Thyroid gland (tissue), 4 donors: ENCODE measurements at regions not wholly inside any gene's neighbourhood (a gene's known extent, or its start where the extent isn't known, plus 50 kb on each side); places are given as distances from the start of the nearest gene placed in this dataset.

Experiments used
- DNase-seq, 2 donors: peaks; one replicate each; pipeline ENCODE4 v3.0.0-alpha.2; 2019
- H3K27ac ChIP-seq, 3 donors: fragments of 200-600 bp; sonication (generic); 1 replicate in 2 of 3; 2 replicates in 1 of 3; pipeline ENCODE4 v1.5.1; 2016 to 2019; ENCODE audit warnings: mild to moderate bottlenecking in 1 of 3, moderate library complexity in 1 of 3
- H3K27me3 ChIP-seq: fragments of 200-600 bp; sonication (generic); one replicate; pipeline ENCODE4 v1.5.1; 2019
- H3K36me3 ChIP-seq, 2 donors: fragments of 200-600 bp; sonication (generic); one replicate each; pipeline ENCODE4 v1.5.1; 2016 to 2019
- H3K4me1 ChIP-seq, 2 donors: fragments of 200-600 bp; sonication (generic); one replicate each; pipeline ENCODE4 v1.5.1; 2017 to 2019
- H3K4me3 ChIP-seq, 3 donors: fragments of 200-600 bp; sonication (generic); replicated peaks in 1 of 3; 1 replicate in 2 of 3; 2 replicates in 1 of 3; pipeline ENCODE4 v1.5.1; 2016; ENCODE audit warnings: mild to moderate bottlenecking in 1 of 3
- H3K9me3 ChIP-seq: fragments of 200-600 bp; sonication (generic); one replicate; pipeline ENCODE4 v1.5.1; 2017
- CTCF ChIP-seq, 6 experiments: fragments of 200-600 bp in 3 of 6; fragments of 450-650 bp in 3 of 6; sonication (generic) in 3 of 6; IDR thresholded peaks; one replicate each; pipeline ENCODE4 v1.5.1; 2016 to 2019; ENCODE audit warnings: antibody characterized with exemption in 6 of 6, mild to moderate bottlenecking in 2 of 6, inconsistent platforms in 1 of 6, moderate library complexity in 1 of 6
- POLR2A ChIP-seq, 2 donors: fragments of 450-650 bp; IDR thresholded peaks; one replicate each; pipeline ENCODE4 v1.6.1; 2017; ENCODE audit warnings: antibody characterized with exemption in 2 of 2, mild to moderate bottlenecking in 2 of 2, moderate library complexity in 1 of 2
- WGBS, 2 donors: methylation state at CpG; one replicate each; pipeline ENCODE4 v1.1.5; 2017; 5-methylcytosine and 5-hydroxymethylcytosine counted together
- intact Hi-C: fragments of 100-400 bp; cut with DNase I; formaldehyde crosslinking; loops from one replicate; pipeline ENCODE4 v1.15.1; 2023

DNA sequence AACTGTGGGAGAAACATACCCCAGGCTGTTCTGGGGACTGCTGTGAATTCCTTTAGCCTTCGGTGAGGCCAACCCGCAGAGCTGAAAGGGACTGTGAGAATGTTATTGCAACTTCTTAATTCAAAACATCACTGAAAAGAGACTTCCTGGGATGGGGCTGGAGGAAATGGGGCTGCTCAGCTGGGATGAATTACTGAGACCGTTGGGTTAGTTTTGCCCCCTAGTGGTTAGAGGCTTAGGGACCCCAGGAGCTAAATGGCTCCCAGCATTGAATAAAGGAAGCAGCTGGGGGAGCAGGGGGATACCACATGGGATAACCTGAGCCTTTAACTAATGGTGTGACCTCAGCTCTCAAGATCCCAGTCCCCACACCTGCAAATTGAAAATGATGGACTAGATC lies 941.1 kb upstream of the FANCL start:
- intact Hi-C loops, result no loop called here
- no peak overlapping the region for H3K4me3 ChIP-seq
- H3K27me3 ChIP-seq, result no peaks in the 10 kb centered on the region
- no peaks in the 10 kb centered on the region for H3K4me1 ChIP-seq
- 2 to 10% methylated on average over 2 to 3 of the region's 3 CpGs for WGBS, 2 donors
- DNase-seq, result no peak
- no peak overlapping the region for H3K27ac ChIP-seq
- no peaks in the 10 kb centered on the region for H3K9me3 ChIP-seq
- no peak for TF ChIP-seq POLR2A (IDR thresholded peaks at IDR 0.05)
- no peak for TF ChIP-seq CTCF (IDR thresholded peaks at IDR 0.05)
- H3K36me3 ChIP-seq, result no peaks in the 10 kb centered on the region

GRCh38 chr2:59181347-59181746 lies 940.2 kb upstream of the FANCL start:
- Histone ChIP-seq H3K27ac (no peak overlapping the region), H3K27me3 (no peaks in the 10 kb centered on the region), H3K4me1 (no peaks in the 10 kb centered on the region), H3K36me3 (no peaks in the 10 kb centered on the region), H3K9me3 (no peaks in the 10 kb centered on the region), H3K4me3 (no peak overlapping the region)
- intact Hi-C loops, result no loop called here
- no peak for TF ChIP-seq POLR2A (IDR thresholded peaks at IDR 0.05)
- no peak for TF ChIP-seq CTCF (IDR thresholded peaks at IDR 0.05)
- no peak for DNase-seq
- WGBS, 2 donors, result 50 to 72% methylated on average over 2 of the region's 2 CpGs

DNA sequence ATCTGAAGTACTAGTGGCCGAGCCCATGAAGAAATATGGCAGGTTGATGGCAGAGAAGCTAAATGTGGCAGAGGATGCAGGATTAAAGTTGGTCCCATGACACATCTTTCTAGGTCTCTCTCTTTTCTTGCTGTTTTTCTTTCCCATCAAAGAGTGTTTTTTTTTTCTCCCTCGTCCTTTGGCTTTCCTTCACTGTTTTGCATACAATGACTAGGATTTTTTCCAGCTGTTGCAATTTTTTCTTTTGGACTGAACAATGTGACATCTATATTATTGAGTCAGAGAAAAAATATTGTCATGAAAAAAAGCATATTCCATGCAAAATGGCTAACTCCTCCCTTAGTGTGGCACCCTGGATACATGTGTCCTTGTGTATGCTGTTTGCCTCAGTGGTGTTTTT lies 939.5 kb upstream of the FANCL start:
- Histone ChIP-seq H3K9me3 (no peaks in the 10 kb centered on the region), H3K4me1 (no peaks in the 10 kb centered on the region), H3K27me3 (no peaks in the 10 kb centered on the region), H3K4me3 (no peak overlapping the region), H3K36me3 (no peaks in the 10 kb centered on the region), H3K27ac (no peak overlapping the region)
- no peak for DNase-seq
- WGBS, 2 donors, result 52 to 62% methylated on average over 2 of the region's 2 CpGs
- TF ChIP-seq CTCF (IDR thresholded peaks at IDR 0.05) (no peak), POLR2A (IDR thresholded peaks at IDR 0.05) (no peak)
- intact Hi-C loops, result no loop called here

GRCh38 chr2:59180111-59180510 lies 939.0 kb upstream of the FANCL start:
- Histone ChIP-seq H3K27me3 (no peaks in the 10 kb centered on the region), H3K9me3 (no peaks in the 10 kb centered on the region), H3K36me3 (no peaks in the 10 kb centered on the region), H3K27ac (no peak overlapping the region), H3K4me1 (no peaks in the 10 kb centered on the region), H3K4me3 (no peak overlapping the region)
- DNase-seq, result no peak
- TF ChIP-seq POLR2A (IDR thresholded peaks at IDR 0.05) (no peak), CTCF (IDR thresholded peaks at IDR 0.05) (no peak)
- 88 to 93% methylated on average over 6 of the region's 6 CpGs for WGBS, 2 donors
- intact Hi-C loops, result no loop called here

- TF ChIP-seq POLR2A (IDR thresholded peaks at IDR 0.05) (no peak), CTCF (IDR thresholded peaks at IDR 0.05) (no peak)
- Histone ChIP-seq H3K27ac (no peak overlapping the region), H3K27me3 (no peaks in the 10 kb centered on the region), H3K4me1 (no peaks in the 10 kb centered on the region), H3K36me3 (no peaks in the 10 kb centered on the region), H3K9me3 (no peaks in the 10 kb centered on the region), H3K4me3 (no peak overlapping the region)
- no peak for DNase-seq
- 51 to 72% methylated on average over 2 of the region's 2 CpGs for WGBS, 2 donors
- intact Hi-C loops, result no loop called here
These were observed 936.6 kb upstream of the FANCL start for GRCh38 chr2:59177748-59178147.
